A172 (cell line): ENCODE measurements at regions not wholly inside any gene's neighbourhood (a gene's known extent, or its start where the extent isn't known, plus 50 kb on each side); places are given as distances from the start of the nearest gene placed in this dataset.
"Not testable (repeated sequence)": the region's sequence is repeated elsewhere in the genome, so short reads cannot be mapped to it uniquely, and the experiment has no call there.

Experiments
- DNase-seq: peaks from one replicate; pipeline ENCODE4 v3.0.0-alpha.2; 2015; ENCODE audit warnings: low spot score

DNA sequence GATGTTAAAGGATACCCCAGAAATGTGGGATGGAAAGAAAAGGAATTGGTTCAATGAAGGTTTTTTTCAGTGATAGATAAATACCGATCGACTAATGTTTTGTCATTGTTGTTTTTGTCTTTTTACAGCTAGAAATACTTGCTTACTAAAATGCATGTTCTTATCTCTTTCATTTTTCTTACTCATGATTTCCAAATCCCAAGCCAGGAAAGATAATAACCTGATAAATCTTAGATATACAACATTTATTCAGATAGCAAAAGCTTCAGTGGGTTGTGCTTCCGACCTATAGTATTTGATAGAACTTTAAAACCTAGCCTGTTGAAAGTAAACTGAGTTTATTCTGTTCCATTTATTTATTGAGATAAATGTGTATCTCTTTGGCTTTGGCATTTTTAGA is 187.5 kb downstream of the EDN1 start:
- DNase-seq, result no peak

DNA sequence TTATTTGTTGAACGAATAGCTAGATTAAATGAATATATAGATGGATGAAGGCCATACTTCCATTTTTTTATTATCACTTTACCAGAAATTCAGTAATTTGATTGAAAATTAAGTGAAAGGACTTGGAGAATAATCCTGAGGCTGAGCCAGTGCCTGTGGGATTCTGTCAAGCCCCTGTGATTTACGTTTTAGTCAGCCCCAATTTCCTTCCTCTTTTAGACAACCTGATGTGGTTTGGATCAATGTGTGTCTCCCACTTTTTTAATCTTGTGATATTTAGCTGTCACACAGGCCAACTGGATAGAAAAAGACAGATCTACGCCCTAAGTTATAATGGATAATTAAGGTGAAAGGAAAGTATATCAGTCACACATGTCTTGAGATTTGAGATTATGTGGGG is 188.8 kb downstream of the EDN1 start:
- DNase-seq, result no peak

DNA sequence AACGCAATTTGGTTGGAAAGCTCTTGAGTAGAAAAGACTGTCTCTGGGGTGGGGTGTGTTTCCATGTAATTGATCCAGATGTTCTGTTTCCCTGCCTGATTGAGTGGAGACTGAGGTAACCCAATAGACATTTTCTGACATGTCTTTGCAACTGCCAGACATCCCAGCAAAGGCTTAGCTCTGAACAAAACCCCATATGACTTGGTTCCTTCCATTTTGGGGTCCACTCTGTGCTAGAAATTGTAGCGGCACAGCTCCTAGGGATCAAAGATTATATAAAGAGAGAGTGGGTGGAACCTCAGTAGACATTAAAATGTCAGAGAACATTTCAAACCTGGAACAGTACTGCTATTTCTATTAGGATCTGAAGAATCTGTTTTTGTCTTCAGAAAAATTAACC is 189.3 kb downstream of the EDN1 start:
- DNase-seq, result no peak

DNA sequence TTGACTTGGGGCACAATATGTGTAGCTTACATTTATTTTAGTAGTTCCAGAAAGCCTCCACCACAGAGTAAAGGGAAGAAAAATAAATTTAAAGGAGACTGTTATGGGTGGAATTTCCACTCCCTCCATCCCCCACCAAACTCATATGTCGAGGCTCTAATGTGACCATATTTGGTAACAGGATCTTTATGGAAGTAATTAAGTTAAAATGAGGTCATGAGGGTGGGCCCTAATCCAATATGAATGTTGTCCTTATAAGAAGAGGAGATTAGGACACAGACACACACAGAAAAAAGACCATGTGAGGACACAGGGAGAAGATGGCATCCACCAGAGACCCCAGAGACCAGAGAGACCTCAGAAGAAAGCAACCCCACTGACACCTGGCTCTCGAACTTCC is 189.7 kb downstream of the EDN1 start:
- DNase-seq, result peak; percentile 30

DNA sequence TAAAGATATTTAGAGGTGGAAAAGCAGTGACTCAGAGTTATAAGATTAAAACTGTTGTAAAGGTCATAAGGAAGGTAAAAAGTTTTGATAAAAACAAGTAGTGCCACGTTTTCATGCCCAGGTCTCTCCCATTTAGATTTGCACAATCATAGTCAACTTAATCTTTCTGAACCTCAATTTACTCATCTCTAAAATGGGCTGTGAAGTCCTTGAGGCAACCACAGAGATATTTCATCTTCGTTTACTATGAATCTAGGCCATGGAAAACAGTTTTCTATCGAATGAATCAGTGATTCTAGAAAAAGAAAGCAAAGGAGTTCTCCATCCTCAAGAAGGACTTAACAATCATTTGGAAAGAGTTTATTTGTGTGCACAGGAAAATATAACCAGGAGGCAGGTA is 190.2 kb downstream of the EDN1 start:
- no peak for DNase-seq

DNA sequence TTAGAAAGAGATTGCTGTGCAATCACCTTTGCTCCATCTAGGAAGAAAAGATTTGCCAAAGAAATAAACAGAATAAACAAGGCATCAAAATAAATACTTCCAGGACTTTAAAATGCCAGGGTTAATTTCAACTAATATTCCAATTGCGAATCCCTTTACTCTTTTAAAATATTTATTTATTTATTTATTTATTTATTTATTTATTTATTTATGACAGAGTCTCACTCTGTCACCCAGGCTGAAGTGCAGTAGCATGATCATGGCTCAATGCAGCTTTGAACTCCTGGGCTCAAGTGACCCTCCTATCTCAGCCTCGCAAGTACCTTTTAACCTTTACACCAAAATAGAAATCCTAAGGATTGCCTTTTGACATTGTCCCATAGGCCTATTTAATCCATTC is 191.1 kb downstream of the EDN1 start:
- DNase-seq, result no peak

DNA sequence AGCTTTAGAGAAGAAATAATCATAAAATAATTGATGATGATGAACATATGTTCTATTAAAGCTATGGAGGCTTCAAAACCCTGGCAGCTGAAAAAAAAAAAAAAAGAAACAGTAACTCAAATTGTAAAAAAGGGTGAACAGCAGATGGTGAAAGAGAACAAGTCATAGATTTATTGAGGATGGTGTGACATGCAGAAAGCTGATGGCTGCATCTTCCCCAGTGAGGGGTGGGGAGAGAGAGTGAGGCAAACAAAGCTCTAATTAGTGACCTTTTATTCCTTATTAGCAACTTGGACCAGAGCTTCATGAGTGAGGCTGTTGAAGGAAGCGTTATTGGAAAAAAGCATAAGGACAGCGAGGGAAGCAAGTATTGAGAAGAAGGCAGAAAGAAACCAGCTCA is 191.7 kb downstream of the EDN1 start:
- DNase-seq, result no peak

DNA sequence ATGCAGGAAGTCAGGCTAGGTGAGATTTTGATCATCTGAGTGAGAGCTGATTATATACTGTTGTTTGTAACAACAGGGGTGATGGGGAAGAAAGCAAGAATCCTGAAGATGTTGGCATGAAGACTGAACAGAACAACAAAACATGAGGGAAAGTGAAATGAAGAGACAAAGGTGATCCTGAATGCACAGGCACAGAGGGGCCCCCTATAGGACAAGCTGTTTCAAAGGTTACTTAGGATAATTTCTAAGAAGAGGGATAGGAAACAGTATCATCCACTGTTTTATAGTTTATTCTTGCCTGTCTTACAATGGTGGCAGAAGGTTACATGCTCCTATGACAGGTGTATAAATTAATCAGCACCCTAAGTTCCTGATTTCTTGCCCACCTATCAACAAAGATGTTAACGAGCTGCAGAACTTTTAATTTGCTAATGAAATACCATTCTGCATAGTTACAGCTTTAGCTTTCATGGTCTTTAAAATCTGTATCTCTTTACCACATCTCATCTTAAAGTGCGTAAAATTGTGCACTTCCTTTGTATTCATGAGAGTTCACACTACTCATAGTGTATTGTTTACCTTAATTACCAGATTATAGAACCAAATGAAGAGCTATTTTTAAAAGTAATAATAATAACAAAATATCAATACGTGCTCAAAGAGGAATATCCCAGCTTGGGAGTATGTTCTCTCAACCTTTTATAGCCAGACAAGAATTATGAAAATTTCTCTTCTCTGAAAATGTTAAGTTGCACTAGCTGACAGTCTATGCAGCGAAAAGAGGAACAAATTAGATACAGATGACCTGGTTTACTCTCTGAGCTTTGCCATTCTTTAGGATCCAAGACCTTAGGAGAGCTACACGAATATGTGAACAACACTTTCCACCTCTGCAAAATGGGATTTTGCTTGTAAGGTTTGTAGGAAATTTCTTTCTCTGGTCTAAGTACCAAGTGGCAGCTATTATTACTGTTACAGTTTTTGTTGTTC is 192.5 kb downstream of the EDN1 start:
- no peak for DNase-seq

DNA sequence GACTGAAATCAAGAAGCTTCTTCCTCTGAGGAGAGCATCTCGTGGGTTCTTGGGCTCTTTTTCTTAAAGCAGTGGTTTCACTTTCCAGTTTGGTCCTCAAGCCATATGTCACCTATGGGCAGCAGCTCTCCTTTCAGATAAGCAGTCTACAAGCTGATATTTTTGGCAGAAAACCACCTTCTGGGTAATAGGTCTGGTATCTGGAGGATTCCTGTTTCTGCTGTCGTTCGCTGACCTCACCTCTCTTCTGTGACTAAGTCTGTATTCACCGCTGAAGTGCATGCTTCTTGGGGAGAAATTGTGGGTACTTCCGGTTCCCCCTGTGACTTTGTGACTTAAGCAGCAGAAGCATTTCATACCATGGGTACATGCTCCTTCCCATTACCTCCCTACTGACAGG is 193.6 kb downstream of the EDN1 start:
- DNase-seq, result peak; percentile 99

DNA sequence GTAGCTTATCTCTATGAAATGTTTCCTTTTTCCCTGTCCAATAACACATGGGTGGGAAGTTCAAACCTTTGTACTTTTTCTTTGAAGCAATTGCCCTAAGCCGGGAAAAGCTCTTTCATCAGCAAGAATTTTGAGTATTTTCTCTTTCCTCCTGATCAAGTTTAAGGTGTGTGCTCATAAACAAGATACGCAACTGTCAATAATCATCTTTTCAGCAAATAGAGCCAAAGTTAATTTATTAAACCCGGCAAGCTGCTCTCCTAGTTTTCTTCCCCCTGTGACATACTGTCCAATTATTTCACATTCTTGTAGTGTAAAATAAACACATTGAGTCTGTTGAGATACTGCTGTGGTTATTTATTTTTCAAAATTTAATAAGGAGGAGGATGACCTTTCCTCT is 194.4 kb downstream of the EDN1 start:
- DNase-seq, result no peak

DNA sequence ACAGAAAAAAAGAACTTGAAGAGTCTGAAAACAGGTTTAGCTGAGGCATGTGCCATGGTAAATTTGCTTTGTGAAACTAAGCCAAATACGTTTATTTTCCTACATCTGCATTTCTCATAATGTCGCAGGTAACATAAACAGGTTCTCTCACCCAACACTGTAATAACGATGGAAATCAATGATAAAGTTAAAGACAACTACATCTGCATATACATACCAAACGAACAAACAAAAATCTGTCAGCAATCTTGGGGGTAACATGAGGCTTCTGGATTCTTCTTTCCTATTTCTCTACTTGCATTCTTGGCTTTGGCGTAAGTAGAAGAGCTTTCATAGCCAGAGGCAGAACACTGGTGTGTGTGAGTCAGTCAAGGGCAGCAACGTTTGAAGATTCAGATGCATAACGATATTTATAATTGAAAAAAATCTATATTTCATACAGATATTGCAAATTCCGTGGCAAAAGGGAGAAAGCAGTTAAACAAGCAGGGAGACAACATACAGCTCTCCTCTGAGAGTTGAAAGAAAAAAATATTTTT is 195.1 kb downstream of the EDN1 start:
- DNase-seq, result no peak

DNA sequence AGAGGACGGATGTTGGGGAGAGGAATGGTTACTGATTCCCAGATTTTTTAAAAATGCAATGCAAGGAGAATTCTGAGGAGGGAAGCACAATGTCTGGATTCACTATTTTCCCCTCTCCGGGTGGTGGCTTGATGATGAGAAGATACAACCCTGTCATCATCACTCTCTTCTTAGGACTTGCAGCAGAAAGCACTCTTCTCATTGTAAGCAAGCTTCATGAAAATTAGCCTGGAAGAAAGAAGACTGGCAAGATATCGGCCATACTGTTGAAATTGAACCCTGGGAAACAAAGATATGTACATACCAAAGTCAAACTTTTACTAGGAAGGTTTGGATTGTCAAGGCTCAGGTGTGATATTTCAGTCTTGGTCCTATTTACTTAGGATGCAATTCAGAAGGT is 195.7 kb downstream of the EDN1 start:
- DNase-seq, result no peak

DNA sequence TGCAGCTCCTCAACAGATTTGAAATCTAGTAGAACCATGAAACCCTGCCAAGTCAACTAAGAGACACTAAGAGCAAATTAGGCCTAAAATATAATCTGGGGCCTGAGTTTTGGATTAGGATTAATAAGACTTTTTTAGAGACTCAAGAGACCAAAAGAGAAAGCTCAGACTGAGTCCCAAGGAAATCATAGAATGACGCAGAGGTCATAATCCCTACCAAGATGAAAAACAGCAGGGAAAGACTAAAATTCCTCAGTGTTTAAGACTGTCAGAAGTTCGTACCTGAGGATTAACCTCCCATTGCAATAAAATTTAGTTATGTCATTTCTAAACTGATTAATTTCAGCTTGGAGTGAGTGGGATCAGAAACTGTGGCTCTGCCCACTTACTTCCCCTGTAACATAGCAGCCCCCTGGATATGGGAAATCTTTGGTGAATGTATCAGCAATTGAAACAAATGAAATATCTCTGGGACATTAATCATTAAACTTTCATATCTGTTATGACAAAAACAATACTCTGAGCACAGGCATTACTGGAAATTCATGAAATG is 200.3 kb downstream of the EDN1 start:
- DNase-seq, result peak; percentile 39

DNA sequence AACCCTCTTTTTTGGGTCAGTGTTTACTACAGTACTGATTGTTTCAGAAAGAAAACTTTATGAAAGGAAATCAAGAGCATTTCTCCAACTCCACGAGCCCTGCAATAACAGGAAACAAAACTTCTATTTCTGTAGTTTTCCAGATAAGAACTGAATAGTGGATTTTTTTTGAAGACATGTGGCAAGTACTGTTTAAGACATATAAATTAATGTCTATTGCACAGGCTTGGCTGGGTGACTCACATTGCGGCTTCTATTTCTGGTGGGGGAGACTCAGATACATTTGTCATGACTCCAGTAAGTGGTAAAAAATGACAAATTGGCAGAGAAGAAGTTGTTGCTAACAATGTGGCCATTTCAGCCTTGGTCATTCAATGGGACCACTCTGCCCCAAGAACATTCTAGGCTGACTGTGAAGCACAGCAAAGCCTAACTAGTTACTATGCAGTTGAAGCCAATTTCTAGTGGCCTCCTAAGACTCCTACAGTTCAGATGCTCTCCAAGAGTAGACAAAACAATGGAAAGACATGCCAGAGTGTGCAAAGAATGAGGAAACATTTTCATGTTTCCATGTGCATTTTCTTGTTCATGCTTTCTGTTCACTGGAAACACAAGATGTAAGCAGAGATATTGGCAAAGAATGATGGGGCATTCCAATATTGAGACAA is 200.9 kb downstream of the EDN1 start:
- peak; percentile 92 for DNase-seq

DNA sequence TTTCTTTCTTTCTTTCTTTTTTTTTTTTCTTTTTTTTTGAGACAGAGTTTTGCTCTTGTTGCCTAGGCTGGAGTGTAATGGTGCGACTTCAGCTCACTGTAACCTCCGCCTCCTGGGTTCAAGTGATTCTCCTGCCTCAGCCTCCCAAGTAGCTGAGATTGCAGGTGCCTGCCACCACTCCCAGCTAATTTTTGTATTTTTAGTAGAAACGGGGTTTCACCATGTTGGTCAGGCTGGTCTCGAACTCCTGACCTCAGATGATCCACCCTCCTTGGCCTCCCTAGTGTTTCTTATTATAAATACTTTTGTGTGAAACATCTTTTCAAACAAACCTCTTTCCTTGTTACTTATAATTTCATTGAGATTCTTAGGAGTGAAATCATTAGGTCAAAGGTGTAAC is 202.8 kb downstream of the EDN1 start:
- DNase-seq, result not testable (repeated sequence)

DNA sequence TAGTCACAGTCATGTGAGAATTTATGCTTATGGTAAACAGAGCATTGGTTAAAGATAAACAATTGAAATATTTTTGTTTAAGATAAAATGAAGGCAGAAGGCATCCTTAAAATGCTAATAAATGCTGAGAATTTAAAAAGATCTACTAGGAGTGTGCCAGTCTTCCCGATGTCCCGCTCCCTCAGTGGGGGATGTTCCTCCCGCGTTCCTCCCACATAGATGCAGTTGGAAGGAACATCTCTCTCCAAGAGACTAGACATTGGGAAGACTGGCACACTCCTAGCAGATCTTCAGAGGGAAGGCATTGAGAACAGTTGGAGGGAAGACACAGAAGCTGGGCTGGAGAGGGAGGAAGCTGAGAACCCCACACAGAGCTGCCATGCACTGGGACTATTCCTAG is 203.3 kb downstream of the EDN1 start:
- no peak for DNase-seq

DNA sequence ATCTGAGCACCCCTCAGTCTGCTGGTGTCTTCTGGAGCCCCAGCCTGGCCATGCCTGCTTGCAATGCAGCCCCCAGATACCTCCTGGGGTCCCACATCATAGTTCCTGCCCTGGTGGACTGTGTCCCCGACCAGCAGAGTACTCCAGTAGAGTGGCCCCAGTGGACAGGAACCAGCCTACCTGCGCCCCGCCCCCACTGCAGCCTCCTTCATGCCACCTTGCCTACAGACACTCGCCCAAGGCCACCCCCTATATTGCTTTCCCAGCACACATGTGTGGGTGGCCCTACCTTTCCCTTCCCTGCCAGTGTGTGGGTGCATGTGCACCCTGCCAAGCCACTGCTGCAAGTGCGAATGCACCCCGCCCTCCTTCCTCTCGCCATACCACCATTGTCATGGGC is 204.0 kb downstream of the EDN1 start:
- DNase-seq, result no peak

DNA sequence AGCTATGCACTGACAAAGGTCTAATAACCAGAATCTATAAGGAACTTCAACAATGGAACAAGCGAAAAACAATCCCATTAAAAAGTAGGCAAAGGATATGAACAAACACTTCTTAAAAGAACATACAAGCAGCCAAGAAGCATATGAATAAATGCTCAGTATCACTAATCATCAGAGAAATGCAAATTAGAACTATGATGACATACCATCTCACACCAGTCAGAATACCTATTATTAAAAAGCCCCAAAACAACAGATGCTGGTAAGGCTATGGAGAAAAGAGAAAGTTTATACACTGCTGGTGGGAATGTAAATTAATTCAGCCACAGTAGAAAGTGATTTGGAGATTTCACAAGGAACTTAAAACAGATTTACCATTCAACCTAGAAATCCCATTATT is 211.8 kb downstream of the EDN1 start:
- DNase-seq, result no peak

DNA sequence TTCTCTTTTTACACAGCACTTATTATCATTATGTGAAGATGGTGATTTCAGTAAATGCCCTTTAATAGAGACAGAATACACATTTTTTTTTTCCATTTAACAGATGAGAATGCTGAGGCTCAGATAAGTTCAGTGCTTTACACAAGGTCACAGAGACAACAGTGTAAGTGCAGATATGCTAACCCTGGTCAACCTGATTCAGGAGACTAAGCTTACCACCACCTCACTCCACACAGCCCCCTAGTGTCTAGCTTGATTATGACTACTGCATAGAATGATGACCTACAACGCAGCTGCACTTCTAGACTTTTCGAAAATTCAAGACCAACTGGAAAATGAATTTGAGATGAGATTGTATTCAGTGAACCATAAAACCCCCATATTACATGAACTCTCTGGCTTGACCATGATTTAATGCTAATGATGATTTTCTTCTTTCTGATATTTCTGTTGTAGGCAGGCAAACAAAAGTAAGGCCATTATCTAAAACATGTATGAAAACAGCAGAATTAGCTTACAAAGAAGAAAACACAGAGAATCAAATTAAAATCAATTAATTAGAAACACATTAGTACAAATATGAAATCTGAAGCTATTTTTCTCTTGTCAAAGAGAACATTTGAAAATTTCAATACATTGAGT is 212.1 kb upstream of the PHACTR1 start:
- DNase-seq, result peak; percentile 39

DNA sequence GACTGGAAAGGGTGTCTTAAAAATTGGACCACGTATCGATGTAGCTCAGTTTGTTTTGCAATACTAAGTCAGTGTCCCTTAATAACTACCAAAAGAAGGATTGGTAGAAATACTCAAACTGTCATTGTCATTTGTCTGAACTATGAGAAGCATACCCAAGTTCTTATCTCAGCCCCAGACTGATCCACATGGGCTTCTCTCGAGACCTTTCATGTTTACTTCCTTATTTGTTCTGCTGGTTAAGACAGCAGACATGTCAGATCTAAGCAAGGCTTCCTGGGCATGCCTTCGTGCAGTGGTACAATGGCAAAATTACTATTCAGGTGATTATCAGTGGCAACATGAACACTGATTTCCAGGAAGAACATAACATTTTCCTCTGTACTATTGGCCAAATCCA is 211.1 kb upstream of the PHACTR1 start:
- no peak for DNase-seq

DNA sequence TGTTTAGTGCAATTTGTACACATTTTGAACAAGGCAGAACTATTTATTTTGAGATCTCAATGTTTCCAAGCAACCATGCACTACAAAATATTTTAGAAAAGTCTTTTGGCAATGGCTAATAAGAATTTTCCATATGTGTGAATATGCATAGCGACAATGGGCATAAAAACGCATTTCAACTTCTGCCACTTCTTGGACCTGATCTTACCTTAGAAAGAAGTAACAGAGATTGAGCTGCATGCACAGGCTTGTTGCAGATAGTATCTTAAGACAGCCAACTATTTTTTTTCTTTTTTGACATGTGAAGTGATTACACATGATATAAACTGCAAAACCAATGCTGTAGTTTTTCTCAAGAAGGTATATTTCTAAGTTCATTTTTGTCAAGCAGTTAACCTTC is 210.4 kb upstream of the PHACTR1 start:
- no peak for DNase-seq

DNA sequence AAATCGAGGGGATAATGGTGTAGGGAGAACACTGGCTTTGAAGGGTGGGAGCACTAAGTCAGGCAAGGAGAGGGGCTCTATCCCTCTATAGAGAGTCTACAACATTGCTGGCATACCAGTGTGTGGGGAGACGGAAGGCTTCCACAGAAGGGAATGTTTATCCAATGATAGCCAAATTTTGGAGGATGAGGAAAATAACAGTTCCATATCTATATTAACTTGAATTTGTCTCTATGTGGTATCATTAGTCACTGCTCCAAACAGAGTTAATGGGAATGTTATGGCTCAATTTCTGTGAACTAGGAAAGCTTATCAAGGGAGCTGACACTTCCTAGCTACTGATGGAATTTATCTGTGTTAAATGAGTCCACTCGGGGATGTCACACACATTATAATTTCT is 208.9 kb upstream of the PHACTR1 start:
- no peak for DNase-seq
